Activated B cell treated with CpG ODN at 0.5 μM for 24 hours (primary cell): ENCODE measurements at regions not wholly inside any gene's neighbourhood (a gene's known extent, or its start where the extent isn't known, plus 50 kb on each side); places are given as distances from the start of the nearest gene placed in this dataset.

Source experiments
- ATAC-seq: fragments of 200-7000 bp; cut with Tn5 transposase; one replicate; pipeline ENCODE4 v1.10.0; 2021; ENCODE audit warnings: low read depth, mild to moderate bottlenecking, moderate library complexity
- CTCF ChIA-PET: fragments of 350-600 bp; sonication (Branson Sonifier 250); formaldehyde crosslinking; loops from one replicate; lab custom pipeline; 2021; ENCODE audit warnings: antibody characterized with exemption; lab: Charles Lee
- POLR2A ChIA-PET: fragments of 350-600 bp; sonication (Branson Sonifier 250); formaldehyde crosslinking; loops from one replicate; lab custom pipeline; 2021; ENCODE audit warnings: antibody characterized with exemption; lab: Charles Lee
- DNase-seq: peaks from one replicate; pipeline ENCODE4 v3.0.0; 2022
- H3K27ac Mint-ChIP-seq: one replicate; pipeline ENCODE4 v1.8.0; 2020; ENCODE audit warnings: mixed read lengths
- H3K27me3 Mint-ChIP-seq: one replicate; pipeline ENCODE4 v1.8.0; 2021; ENCODE audit warnings: mixed read lengths
- H3K36me3 Mint-ChIP-seq: one replicate; pipeline ENCODE4 v1.8.0; 2021; ENCODE audit warnings: low read depth, mixed read lengths
- H3K4me1 Mint-ChIP-seq: one replicate; pipeline ENCODE4 v1.8.0; 2021; ENCODE audit warnings: mixed read lengths
- H3K4me3 Mint-ChIP-seq: one replicate; pipeline ENCODE4 v1.8.0; 2020; ENCODE audit warnings: mild to moderate bottlenecking, mixed read lengths
- H3K9me3 Mint-ChIP-seq: one replicate; pipeline ENCODE4 v1.8.0; 2020; ENCODE audit warnings: mixed read lengths
- intact Hi-C: fragments of 100-400 bp; cut with micrococcal nuclease; formaldehyde crosslinking; loops from one replicate; pipeline ENCODE4 v1.15.1; 2024
- TF ChIP-seq, protein P1 (sequence below): fragments of 200-600 bp; IDR thresholded peaks from one replicate; pipeline ENCODE4 v1.8.0; 2022; ENCODE audit warnings: antibody characterized with exemption, mild to moderate bottlenecking

DNA sequence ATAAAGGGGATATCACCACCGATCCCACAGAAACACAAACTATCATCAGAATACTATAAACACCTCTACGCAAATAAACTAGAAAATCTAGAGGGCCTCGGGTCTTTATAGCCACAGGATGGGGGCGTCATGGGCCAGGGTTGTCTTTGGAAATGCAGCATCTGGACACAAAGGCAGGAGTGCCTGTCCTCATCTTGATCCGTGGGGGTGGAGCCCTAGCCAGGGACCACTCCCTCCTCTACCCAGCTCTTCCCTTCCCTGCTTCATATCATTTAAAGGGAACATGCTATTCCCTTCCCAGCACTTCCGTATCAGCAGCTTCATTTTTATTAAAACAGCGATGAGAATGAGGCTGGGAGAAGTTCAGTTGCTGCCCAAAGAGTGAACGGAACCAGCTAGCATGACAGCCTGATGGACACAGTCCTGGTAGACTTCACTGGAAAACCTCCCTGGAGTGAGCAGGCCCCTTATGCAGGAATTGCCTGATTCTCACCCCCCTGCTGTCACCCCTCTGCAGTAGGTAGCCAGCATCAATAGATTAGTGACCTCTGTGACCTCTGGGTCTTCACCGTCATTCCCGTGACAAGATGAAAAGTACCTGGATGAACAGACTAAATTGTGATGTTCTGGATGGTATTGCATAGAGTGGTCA, 251.4 kb upstream of the RGS6 start:
- ATAC-seq, result no peak
- peaks cover 81% of the 10 kb centered on the region for H3K36me3 Mint-ChIP-seq

DNA sequence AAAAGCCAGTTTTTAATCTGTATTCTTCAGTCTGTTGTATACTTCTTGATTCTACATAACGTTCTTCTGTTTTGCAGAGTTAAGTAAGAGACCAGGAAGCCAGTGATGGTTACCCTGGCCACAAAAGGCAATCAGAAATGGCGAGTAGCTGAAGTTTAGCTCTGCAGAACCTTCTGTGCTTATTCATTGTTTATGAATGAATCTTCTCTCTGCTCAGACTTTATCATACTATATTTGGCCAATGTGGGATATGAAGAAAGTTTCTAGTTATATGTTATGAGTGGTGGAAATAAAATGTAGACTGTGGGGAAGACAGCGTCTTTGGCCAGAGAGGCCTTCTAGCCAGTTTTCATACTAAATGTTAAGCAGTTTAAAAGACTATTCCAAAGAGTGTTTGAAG, 249.9 kb upstream of the RGS6 start:
- Mint-ChIP-seq H3K4me1 (no peaks in the 10 kb centered on the region), H3K27me3 (no peaks in the 10 kb centered on the region), H3K4me3 (no peak overlapping the region), H3K9me3 (peaks cover 5% of the 10 kb centered on the region), H3K27ac (no peak overlapping the region), H3K36me3 (peaks cover 85% of the 10 kb centered on the region)
- ATAC-seq, result no peak
- POLR2A ChIA-PET, result no interaction called here
- TF ChIP-seq, protein P1, sequence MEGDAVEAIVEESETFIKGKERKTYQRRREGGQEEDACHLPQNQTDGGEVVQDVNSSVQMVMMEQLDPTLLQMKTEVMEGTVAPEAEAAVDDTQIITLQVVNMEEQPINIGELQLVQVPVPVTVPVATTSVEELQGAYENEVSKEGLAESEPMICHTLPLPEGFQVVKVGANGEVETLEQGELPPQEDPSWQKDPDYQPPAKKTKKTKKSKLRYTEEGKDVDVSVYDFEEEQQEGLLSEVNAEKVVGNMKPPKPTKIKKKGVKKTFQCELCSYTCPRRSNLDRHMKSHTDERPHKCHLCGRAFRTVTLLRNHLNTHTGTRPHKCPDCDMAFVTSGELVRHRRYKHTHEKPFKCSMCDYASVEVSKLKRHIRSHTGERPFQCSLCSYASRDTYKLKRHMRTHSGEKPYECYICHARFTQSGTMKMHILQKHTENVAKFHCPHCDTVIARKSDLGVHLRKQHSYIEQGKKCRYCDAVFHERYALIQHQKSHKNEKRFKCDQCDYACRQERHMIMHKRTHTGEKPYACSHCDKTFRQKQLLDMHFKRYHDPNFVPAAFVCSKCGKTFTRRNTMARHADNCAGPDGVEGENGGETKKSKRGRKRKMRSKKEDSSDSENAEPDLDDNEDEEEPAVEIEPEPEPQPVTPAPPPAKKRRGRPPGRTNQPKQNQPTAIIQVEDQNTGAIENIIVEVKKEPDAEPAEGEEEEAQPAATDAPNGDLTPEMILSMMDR, result no peak
- no peak for DNase-seq
- CTCF ChIA-PET, result interaction anchor here (2.2 kb wide), 1 partner anchor 8 kb away, joined by 4 read pairs; no protein-coding TSS in a partner anchor
- intact Hi-C loops, result loop anchor here (5.0 kb wide), 1 partner anchor 360 kb away; the partner anchor contains the start of gene SIPA1L1

More for the DNA sequence above, 251.4 kb upstream of the RGS6 start:
- H3K4me1 Mint-ChIP-seq, result no peaks in the 10 kb centered on the region
- ChIA-PET POLR2A (no interaction called here), CTCF (interaction anchor here (0.7 to 2.2 kb wide), 2 partner anchors 9 to 626 kb away, joined by 3 to 4 read pairs; no protein-coding TSS in a partner anchor)
- TF ChIP-seq, protein P1, result no peak
- H3K27ac Mint-ChIP-seq, result no peak overlapping the region
- DNase-seq, result no peak
- intact Hi-C loops, result loop anchor here (5.0 kb wide), 1 partner anchor 359 kb away; the partner anchor contains the start of gene SIPA1L1
- no peaks in the 10 kb centered on the region for H3K27me3 Mint-ChIP-seq
- peaks cover 5% of the 10 kb centered on the region for H3K9me3 Mint-ChIP-seq
- H3K4me3 Mint-ChIP-seq, result no peak overlapping the region

DNA sequence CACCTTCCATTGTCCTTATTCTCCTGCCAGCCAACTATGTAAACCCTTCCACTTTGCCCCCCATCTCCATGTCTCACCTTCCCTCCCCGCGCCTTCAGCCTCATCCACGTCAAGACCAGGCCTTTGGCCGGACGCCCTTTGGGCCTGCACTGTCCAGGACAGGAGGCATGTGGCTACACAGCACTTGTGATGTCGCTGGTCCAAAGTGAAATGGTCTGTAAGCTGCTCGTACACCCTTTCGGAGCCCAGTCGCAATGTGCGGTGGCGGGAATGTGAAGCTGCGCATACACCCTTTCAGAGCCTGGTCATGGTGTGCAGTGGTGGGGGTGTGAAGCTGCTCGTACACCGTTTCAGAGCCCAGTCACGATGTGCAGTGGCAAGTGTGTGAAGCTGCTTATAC, 247.9 kb upstream of the RGS6 start:
- intact Hi-C loops, result loop anchor here (5.0 kb wide), 1 partner anchor 362 kb away; the partner anchor contains the start of gene SIPA1L1
- no peak overlapping the region for H3K27ac Mint-ChIP-seq
- CTCF ChIA-PET, result no interaction called here
- POLR2A ChIA-PET, result no interaction called here
- no peaks in the 10 kb centered on the region for H3K9me3 Mint-ChIP-seq
- H3K27me3 Mint-ChIP-seq, result no peaks in the 10 kb centered on the region
- H3K4me1 Mint-ChIP-seq, result no peaks in the 10 kb centered on the region
- ATAC-seq (no peak), DNase-seq (no peak)
- H3K4me3 Mint-ChIP-seq, result no peak overlapping the region
- peaks cover 84% of the 10 kb centered on the region for H3K36me3 Mint-ChIP-seq
- TF ChIP-seq, protein P1, result no peak

DNA sequence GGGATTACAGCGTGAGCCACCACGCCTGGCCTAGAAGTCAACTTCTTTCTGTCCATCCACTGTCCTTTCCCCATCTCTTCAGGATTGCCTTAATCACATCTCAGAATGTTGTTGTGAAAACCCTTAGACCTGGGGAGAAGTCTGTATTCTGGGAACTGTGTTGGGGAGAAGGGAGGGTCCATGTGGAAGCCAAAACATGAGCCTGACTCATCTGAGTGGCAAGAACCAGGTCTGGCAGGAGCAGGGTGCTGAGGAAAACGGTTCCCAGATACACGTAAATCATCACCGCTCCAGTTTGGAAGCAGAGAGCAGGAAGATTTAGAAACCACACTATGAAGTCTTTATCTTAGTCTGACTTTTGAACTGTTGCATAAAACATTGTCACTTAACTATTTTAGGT, 245.6 kb upstream of the RGS6 start:
- no peak for ATAC-seq
- intact Hi-C loops, result no loop called here
- no peaks in the 10 kb centered on the region for H3K4me1 Mint-ChIP-seq
- DNase-seq, result no peak
- peaks cover 86% of the 10 kb centered on the region for H3K36me3 Mint-ChIP-seq
- ChIA-PET CTCF (no interaction called here), POLR2A (no interaction called here)
- no peaks in the 10 kb centered on the region for H3K27me3 Mint-ChIP-seq
- no peak overlapping the region for H3K4me3 Mint-ChIP-seq
- H3K9me3 Mint-ChIP-seq, result no peaks in the 10 kb centered on the region
- H3K27ac Mint-ChIP-seq, result no peak overlapping the region
- TF ChIP-seq, protein P1, result no peak

DNA sequence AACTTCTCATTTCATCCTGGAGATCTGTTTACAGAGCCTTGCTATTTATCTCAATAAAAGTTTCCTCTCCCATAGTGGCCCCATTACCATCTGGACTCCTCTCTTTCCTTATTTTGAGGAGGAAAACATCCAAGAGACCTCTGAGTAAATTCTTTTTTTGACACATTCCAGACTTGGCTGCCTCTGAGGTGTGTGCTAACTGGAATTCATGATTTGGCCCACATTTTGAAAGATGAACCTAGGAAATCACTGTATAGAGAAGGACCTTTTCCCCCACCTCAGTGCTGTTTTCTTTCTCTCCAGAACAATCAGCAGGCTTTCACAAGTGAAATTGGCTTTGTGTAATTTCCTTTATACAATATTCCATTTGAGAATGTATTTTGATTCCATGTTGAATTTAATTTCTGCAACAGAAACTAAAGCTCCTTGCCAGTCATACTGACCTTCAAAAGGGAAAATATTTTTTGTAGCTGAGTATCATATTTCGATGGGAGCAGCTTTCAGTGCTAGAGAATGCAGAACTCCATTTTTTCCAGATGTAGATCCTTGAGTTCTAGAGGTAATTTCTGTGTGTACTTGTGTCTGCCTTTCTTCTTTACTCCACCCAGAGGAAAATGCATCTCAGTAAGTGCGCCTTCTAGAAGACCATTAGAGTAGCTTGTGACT, 244.9 kb upstream of the RGS6 start:
- ChIA-PET POLR2A (no interaction called here), CTCF (no interaction called here)
- Mint-ChIP-seq H3K36me3 (peaks cover 88% of the 10 kb centered on the region), H3K9me3 (no peaks in the 10 kb centered on the region), H3K4me1 (no peaks in the 10 kb centered on the region), H3K4me3 (no peak overlapping the region), H3K27me3 (no peaks in the 10 kb centered on the region), H3K27ac (no peak overlapping the region)
- intact Hi-C loops, result no loop called here
- ATAC-seq, result no peak
- no peak for DNase-seq
- TF ChIP-seq, protein P1, result no peak
